Left renal pelvis (tissue), 4 donors: ENCODE measurements at regions not wholly inside any gene's neighbourhood (a gene's known extent, or its start where the extent isn't known, plus 50 kb on each side); places are given as distances from the start of the nearest gene placed in this dataset.

Source experiments
- DNase-seq, 4 donors: peaks; one replicate each; pipeline ENCODE4 v3.0.0-alpha.2; 2013; ENCODE audit warnings: low read depth in 4 of 4, low spot score in 3 of 4

- no peak for DNase-seq
These were observed 111.2 kb downstream of the LRIG3 start for GRCh38 chr12:58809064-58809607.

GRCh38 chr12:58811346-58811745 lies 109.0 kb downstream of the LRIG3 start:
- no peak for DNase-seq

- DNase-seq: no peak
These were observed 108.1 kb downstream of the LRIG3 start for GRCh38 chr12:58812214-58812613.

GRCh38 chr12:58814036-58814435 lies 106.3 kb downstream of the LRIG3 start:
- no peak for DNase-seq

GRCh38 chr12:58815235-58815634 lies 105.1 kb downstream of the LRIG3 start:
- no peak for DNase-seq

GRCh38 chr12:58818546-58818945 lies 101.8 kb downstream of the LRIG3 start:
- no peak for DNase-seq

- DNase-seq: no peak
These were observed 101.0 kb downstream of the LRIG3 start for GRCh38 chr12:58819345-58819744.

GRCh38 chr12:58819985-58820384 lies 100.3 kb downstream of the LRIG3 start:
- DNase-seq: no peak
